SK-N-SH treated with all-trans-retinoic acid at 6 μM for 48 hours (cell line): ENCODE measurements at regions not wholly inside any gene's neighbourhood (a gene's known extent, or its start where the extent isn't known, plus 50 kb on each side); places are given as distances from the start of the nearest gene placed in this dataset.

Experiments
- ATAC-seq: fragments of 200-7000 bp; cut with Tn5 transposase; 3 replicates; pipeline ENCODE4 v1.9.1; 2020; ENCODE audit warnings: mild to moderate bottlenecking, moderate library complexity
- ARNTL ChIP-seq: fragments of 450-650 bp; formaldehyde crosslinking; IDR thresholded peaks from 2 replicates; pipeline ENCODE4 v1.5.0; 2020; ENCODE audit warnings: low read depth, mild to moderate bottlenecking, moderate library complexity, borderline replicate concordance
- CREB5 ChIP-seq: fragments of 250-450 bp; sonication (Bioruptor Pico); IDR thresholded peaks from 2 replicates; pipeline ENCODE4 v1.5.1; 2020; ENCODE audit warnings: low read depth, mild to moderate bottlenecking, moderate library complexity
- CSDC2 ChIP-seq: fragments of 250-450 bp; sonication (Bioruptor Pico); IDR thresholded peaks from 2 replicates; pipeline ENCODE4 v1.5.0; 2020; ENCODE audit warnings: mild to moderate bottlenecking, moderate library complexity
- ESRRG ChIP-seq: fragments of 250-450 bp; sonication (Bioruptor Pico); IDR thresholded peaks from 2 replicates; pipeline ENCODE4 v1.6.1; 2021; ENCODE audit warnings: mild to moderate bottlenecking
- GLIS3 ChIP-seq: fragments of 250-450 bp; sonication (Bioruptor Pico); IDR thresholded peaks from 2 replicates; pipeline ENCODE4 v1.5.0; 2020; ENCODE audit warnings: mild to moderate bottlenecking, moderate library complexity
- ISL1 ChIP-seq: fragments of 250-450 bp; sonication (Bioruptor Pico); IDR thresholded peaks from 2 replicates; pipeline ENCODE4 v2.1.2; 2022; ENCODE audit warnings: mild to moderate bottlenecking, moderate library complexity
- OSR1 ChIP-seq: fragments of 250-450 bp; sonication (Bioruptor Pico); IDR thresholded peaks from 2 replicates; pipeline ENCODE4 v1.8.0; 2022; ENCODE audit warnings: moderate library complexity, mild to moderate bottlenecking, inconsistent platforms
- PATZ1 ChIP-seq: fragments of 250-450 bp; sonication (Bioruptor Pico); IDR thresholded peaks from 2 replicates; pipeline ENCODE4 v1.8.0; 2020; ENCODE audit warnings: mild to moderate bottlenecking, moderate library complexity, borderline replicate concordance
- PPARA ChIP-seq: fragments of 250-450 bp; sonication (Bioruptor Pico); IDR thresholded peaks from 2 replicates; pipeline ENCODE4 v1.5.0; 2020; ENCODE audit warnings: mild to moderate bottlenecking, borderline replicate concordance
- RARB ChIP-seq: fragments of 250-450 bp; sonication (Bioruptor Pico); IDR thresholded peaks from 2 replicates; pipeline ENCODE4 v1.8.0; 2021; ENCODE audit warnings: mild to moderate bottlenecking, moderate library complexity
- SNAI2 ChIP-seq: fragments of 250-450 bp; sonication (Bioruptor Pico); IDR thresholded peaks from 2 replicates; pipeline ENCODE4 v1.5.0; 2020; ENCODE audit warnings: mild to moderate bottlenecking, moderate library complexity
- TCF4 ChIP-seq: fragments of 250-450 bp; sonication (Bioruptor Pico); IDR thresholded peaks from 2 replicates; pipeline ENCODE4 v1.8.0; 2021; ENCODE audit warnings: mild to moderate bottlenecking, moderate library complexity, borderline replicate concordance
- ZFP3 ChIP-seq: fragments of 250-450 bp; sonication (Bioruptor Pico); IDR thresholded peaks from 2 replicates; pipeline ENCODE4 v1.5.0; 2020; ENCODE audit warnings: mild to moderate bottlenecking, moderate library complexity
- ZFP30 ChIP-seq: fragments of 450-650 bp; formaldehyde crosslinking; IDR thresholded peaks from 2 replicates; pipeline ENCODE4 v1.5.0; 2022; ENCODE audit warnings: mild to moderate bottlenecking, moderate library complexity
- ZNF565 ChIP-seq: fragments of 450-650 bp; formaldehyde crosslinking; conservative IDR thresholded peaks from 2 replicates; pipeline ENCODE4 v1.5.0; 2020; ENCODE audit warnings: low read depth, mild to moderate bottlenecking, moderate library complexity
- ZNF70 ChIP-seq: fragments of 450-650 bp; formaldehyde crosslinking; IDR thresholded peaks from 2 replicates; pipeline ENCODE4 v1.5.0; 2020; ENCODE audit warnings: mild to moderate bottlenecking, moderate library complexity
- ZNF8 ChIP-seq: fragments of 450-650 bp; formaldehyde crosslinking; IDR thresholded peaks from 2 replicates; pipeline ENCODE4 v1.5.0; 2020; ENCODE audit warnings: mild to moderate bottlenecking, moderate library complexity
- TF ChIP-seq, protein P1 (sequence below): fragments of 250-450 bp; sonication (Bioruptor Pico); IDR thresholded peaks from 2 replicates; pipeline ENCODE4 v1.8.0; 2021; ENCODE audit warnings: low read depth, mild to moderate bottlenecking, moderate library complexity, borderline replicate concordance
- TF ChIP-seq, protein P2 (sequence below): fragments of 250-450 bp; sonication (Bioruptor Pico); IDR thresholded peaks from 2 replicates; pipeline ENCODE4 v1.5.1; 2021; ENCODE audit warnings: mild to moderate bottlenecking, moderate library complexity

- no peak for TF ChIP-seq ESRRG (CRISPR knock-in tag)
- TF ChIP-seq, protein P1, sequence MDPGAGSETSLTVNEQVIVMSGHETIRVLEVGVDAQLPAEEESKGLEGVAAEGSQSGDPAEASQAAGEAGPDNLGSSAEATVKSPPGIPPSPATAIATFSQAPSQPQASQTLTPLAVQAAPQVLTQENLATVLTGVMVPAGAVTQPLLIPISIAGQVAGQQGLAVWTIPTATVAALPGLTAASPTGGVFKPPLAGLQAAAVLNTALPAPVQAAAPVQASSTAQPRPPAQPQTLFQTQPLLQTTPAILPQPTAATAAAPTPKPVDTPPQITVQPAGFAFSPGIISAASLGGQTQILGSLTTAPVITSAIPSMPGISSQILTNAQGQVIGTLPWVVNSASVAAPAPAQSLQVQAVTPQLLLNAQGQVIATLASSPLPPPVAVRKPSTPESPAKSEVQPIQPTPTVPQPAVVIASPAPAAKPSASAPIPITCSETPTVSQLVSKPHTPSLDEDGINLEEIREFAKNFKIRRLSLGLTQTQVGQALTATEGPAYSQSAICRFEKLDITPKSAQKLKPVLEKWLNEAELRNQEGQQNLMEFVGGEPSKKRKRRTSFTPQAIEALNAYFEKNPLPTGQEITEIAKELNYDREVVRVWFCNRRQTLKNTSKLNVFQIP (CRISPR knock-in tag) = no peak
- no peak for TF ChIP-seq PATZ1
- TF ChIP-seq RARB (CRISPR knock-in tag) = no peak
- TF ChIP-seq ARNTL = no peak
- no peak for TF ChIP-seq ZNF70 (CRISPR knock-in tag)
- no peak for TF ChIP-seq ZNF565 (CRISPR knock-in tag)
- TF ChIP-seq CSDC2 (CRISPR knock-in tag) = no peak
- TF ChIP-seq, all 23 proteins: peak for 0
- ATAC-seq = peak; percentile 67
Measured at GRCh38 chr16:63896383-63897109, 1225.3 kb downstream of the CDH11 start.

DNA sequence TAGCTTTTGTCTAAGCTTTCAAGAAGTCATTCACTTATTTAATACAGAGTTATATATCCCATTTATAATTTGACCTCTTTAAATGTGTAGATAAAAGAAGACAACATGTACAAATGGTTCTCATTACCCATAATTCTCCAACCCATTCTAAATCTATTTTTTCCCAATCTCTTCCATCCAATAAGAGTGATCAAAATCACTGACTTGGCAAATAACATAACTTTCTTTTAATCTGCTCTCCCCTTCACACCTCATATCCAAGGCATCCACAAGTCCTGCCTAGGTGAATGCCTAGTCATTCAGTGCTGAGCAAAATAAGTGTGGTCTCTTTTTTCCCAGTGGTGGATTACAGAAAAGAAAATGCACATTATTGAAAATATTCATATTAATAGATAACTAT is 1231.1 kb downstream of the CDH11 start:
- TF ChIP-seq, protein P1 (CRISPR knock-in tag) = no peak
- TF ChIP-seq ISL1 (CRISPR knock-in tag) = no peak
- TF ChIP-seq OSR1 (CRISPR knock-in tag) = no peak
- no peak for TF ChIP-seq PPARA (CRISPR knock-in tag)
- no peak for TF ChIP-seq ZFP30 (CRISPR knock-in tag)
- TF ChIP-seq, protein P2, sequence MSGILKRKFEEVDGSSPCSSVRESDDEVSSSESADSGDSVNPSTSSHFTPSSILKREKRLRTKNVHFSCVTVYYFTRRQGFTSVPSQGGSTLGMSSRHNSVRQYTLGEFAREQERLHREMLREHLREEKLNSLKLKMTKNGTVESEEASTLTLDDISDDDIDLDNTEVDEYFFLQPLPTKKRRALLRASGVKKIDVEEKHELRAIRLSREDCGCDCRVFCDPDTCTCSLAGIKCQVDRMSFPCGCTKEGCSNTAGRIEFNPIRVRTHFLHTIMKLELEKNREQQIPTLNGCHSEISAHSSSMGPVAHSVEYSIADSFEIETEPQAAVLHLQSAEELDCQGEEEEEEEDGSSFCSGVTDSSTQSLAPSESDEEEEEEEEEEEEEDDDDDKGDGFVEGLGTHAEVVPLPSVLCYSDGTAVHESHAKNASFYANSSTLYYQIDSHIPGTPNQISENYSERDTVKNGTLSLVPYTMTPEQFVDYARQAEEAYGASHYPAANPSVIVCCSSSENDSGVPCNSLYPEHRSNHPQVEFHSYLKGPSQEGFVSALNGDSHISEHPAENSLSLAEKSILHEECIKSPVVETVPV (CRISPR knock-in tag) = no peak
- no peak for TF ChIP-seq SNAI2
- TF ChIP-seq CREB5 (CRISPR knock-in tag) = no peak
- no peak for TF ChIP-seq ZNF8 (CRISPR knock-in tag)
- no peak for TF ChIP-seq GLIS3 (CRISPR knock-in tag)
- no peak for TF ChIP-seq ZFP3 (CRISPR knock-in tag)
- TF ChIP-seq ZNF70 (CRISPR knock-in tag) = no peak
- no peak for TF ChIP-seq CSDC2 (CRISPR knock-in tag)
- no peak for TF ChIP-seq ARNTL
- no peak for TF ChIP-seq RARB (CRISPR knock-in tag)
- no peak for TF ChIP-seq PATZ1
- no peak for TF ChIP-seq ZNF565 (CRISPR knock-in tag)
- no peak for ATAC-seq

DNA sequence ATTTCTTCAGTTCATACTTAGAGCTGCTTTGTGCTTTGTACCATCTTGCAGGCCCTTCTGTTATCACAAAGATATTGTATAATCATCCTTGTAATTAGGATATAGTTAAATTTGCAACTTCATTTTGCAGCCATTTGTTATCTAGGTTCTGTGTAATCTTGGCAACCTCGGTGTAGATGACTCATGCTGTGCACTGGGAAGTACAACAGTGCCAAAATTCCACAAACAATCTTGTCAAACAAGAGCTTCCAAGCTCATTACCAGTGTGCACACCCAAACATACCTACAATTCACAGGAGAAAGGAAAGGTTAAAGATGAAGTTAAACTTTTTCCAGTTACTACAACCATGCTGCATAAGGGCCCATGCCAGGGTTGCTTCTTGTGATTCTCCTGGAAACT is 1231.8 kb downstream of the CDH11 start:
- peak; percentile 87 for ATAC-seq
- no peak for TF ChIP-seq TCF4
- peak; percentile 35; the same call in 1 of the 2 replicates for TF ChIP-seq ISL1 (CRISPR knock-in tag)
